GM23248 (cell line): ENCODE measurements at regions not wholly inside any gene's neighbourhood (a gene's known extent, or its start where the extent isn't known, plus 50 kb on each side); places are given as distances from the start of the nearest gene placed in this dataset.

ENCODE experiments used
- EZH2 ChIP-seq: fragments of 200-600 bp; sonication (generic); IDR thresholded peaks from 2 replicates; pipeline ENCODE4 v1.6.1; 2018; ENCODE audit warnings: antibody characterized with exemption, mild to moderate bottlenecking; ENCODE audit not compliant: insufficient read depth, poor library complexity, severe bottlenecking
- EZH2phosphoT487 ChIP-seq: fragments of 200-600 bp; sonication (generic); IDR thresholded peaks from 2 replicates; pipeline ENCODE4 v1.6.1; 2018; ENCODE audit warnings: antibody characterized with exemption, moderate library complexity, mild to moderate bottlenecking, low read depth; ENCODE audit not compliant: insufficient read depth

- TF ChIP-seq EZH2phosphoT487 (no peak), EZH2 (no peak)
Observed at GRCh38 chr15:62649793-62650420, 392.6 kb upstream of the TPM1 start.
